ENCODE measurements at regions not wholly inside any gene's neighbourhood (a gene's known extent, or its start where the extent isn't known, plus 50 kb on each side); places are given as distances from the start of the nearest gene placed in this dataset.

- H3K36me3 ChIP-seq (ENCODE audit: low read depth, low read length): no peaks in the 10 kb centered on the region
- H3K9me2 ChIP-seq (replicated peaks; ENCODE audit: low read length): no peaks in the 10 kb centered on the region
- no peaks in the 10 kb centered on the region for H3K9me3 ChIP-seq (ENCODE audit: low read length)
- no peak overlapping the region for H3K4me2 ChIP-seq (ENCODE audit: low read length)
- intact Hi-C loops (cut with micrococcal nuclease): no loop called here
- H3K9ac ChIP-seq (ENCODE audit: low read length): no peak overlapping the region
- H3K27ac ChIP-seq (ENCODE audit: low read length): no peak overlapping the region
- no peak overlapping the region for H3K4me3 ChIP-seq (ENCODE audit: low read length)
- H3F3A ChIP-seq (ENCODE audit: low read length, unreplicated experiment): no peaks in the 10 kb centered on the region
- no peaks in the 10 kb centered on the region for H3K79me2 ChIP-seq (ENCODE audit: low read length)
- ATAC-seq (no peak), DNase-seq (no peak)
- no peak for TF ChIP-seq EZH2 (IDR thresholded peaks at IDR 0.05; ENCODE audit: low read length, unreplicated experiment)
- TF ChIP-seq EZH2phosphoT487 (IDR thresholded peaks at IDR 0.05; ENCODE audit: borderline replicate concordance, low read length): no peak
- TF ChIP-seq CTCF (conservative IDR thresholded peaks at IDR 0.05; ENCODE audit: low read depth, low read length): no peak
- POLR2A ChIA-PET (ENCODE audit: unreplicated experiment): no interaction called here
- CTCF ChIA-PET: no interaction called here
- peaks cover 8% of the 10 kb centered on the region; the same call in 1 of the 2 replicates for H3K4me1 ChIP-seq (ENCODE audit: insufficient read depth, low read length)
- no peaks in the 10 kb centered on the region for H3K27me3 ChIP-seq (ENCODE audit: low read length)
- no peaks in the 10 kb centered on the region for H4K20me1 ChIP-seq (ENCODE audit: low read length)
- no peak overlapping the region for H2AFZ ChIP-seq (ENCODE audit: low read length)
- BruUV-seq (replicated peaks): no TSS peak
Measured at GRCh38 chr3:161818106-161818505, 321.5 kb downstream of the OTOL1 start.

DNA sequence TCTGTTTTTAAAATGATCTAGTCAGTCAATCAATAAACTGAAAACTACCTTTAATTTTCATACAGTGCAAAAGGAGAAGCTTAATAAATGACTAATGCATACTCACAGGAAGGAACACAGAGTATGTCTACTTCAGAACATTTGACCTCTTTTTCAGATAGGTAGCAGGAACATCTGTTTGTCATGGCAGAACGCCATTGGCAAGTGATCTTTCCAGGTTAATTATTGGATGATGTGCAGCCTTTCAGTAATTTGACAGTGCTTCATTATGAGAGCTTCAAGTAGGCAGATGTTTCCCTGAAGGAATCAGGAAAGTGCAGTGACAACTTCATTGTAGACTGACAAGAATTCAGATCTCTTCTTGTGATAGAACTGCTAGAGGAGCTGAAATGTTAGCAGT, 325.0 kb downstream of the OTOL1 start:
- Histone ChIP-seq H3K27me3 (ENCODE audit: low read length) (no peaks in the 10 kb centered on the region), H4K20me1 (ENCODE audit: low read length) (no peaks in the 10 kb centered on the region), H3K4me1 (ENCODE audit: insufficient read depth, low read length) (peaks cover 8% of the 10 kb centered on the region; the same call in 1 of the 2 replicates), H3F3A (ENCODE audit: low read length, unreplicated experiment) (no peaks in the 10 kb centered on the region), H3K9me2 (replicated peaks; ENCODE audit: low read length) (no peaks in the 10 kb centered on the region), H2AFZ (ENCODE audit: low read length) (no peak overlapping the region), H3K27ac (ENCODE audit: low read length) (no peak overlapping the region), H3K9ac (ENCODE audit: low read length) (no peak overlapping the region), H3K9me3 (ENCODE audit: low read length) (no peaks in the 10 kb centered on the region), H3K4me3 (ENCODE audit: low read length) (no peak overlapping the region), H3K36me3 (ENCODE audit: low read depth, low read length) (no peaks in the 10 kb centered on the region), H3K79me2 (ENCODE audit: low read length) (no peaks in the 10 kb centered on the region), H3K4me2 (ENCODE audit: low read length) (no peak overlapping the region)
- CTCF ChIA-PET: no interaction called here
- no TSS peak for BruUV-seq (replicated peaks)
- POLR2A ChIA-PET (ENCODE audit: unreplicated experiment): interaction anchor here (0.5 kb wide), 1 partner anchor 144 kb away, joined by 3 read pairs; no protein-coding TSS in a partner anchor
- ATAC-seq (peak; percentile 83), DNase-seq (peak; percentile 37)
- no peak for TF ChIP-seq CTCF (conservative IDR thresholded peaks at IDR 0.05; ENCODE audit: low read depth, low read length)
- TF ChIP-seq EZH2phosphoT487 (IDR thresholded peaks at IDR 0.05; ENCODE audit: borderline replicate concordance, low read length): no peak
- TF ChIP-seq EZH2 (IDR thresholded peaks at IDR 0.05; ENCODE audit: low read length, unreplicated experiment): no peak
- intact Hi-C loops (cut with micrococcal nuclease): no loop called here

GRCh38 chr3:161822291-161822690, 325.7 kb downstream of the OTOL1 start:
- BruUV-seq (replicated peaks): no TSS peak
- Histone ChIP-seq H3K9ac (ENCODE audit: low read length) (no peak overlapping the region), H3K27me3 (ENCODE audit: low read length) (no peaks in the 10 kb centered on the region), H3K4me1 (ENCODE audit: insufficient read depth, low read length) (peaks cover 8% of the 10 kb centered on the region; the same call in 1 of the 2 replicates), H3K79me2 (ENCODE audit: low read length) (no peaks in the 10 kb centered on the region), H3K36me3 (ENCODE audit: low read depth, low read length) (no peaks in the 10 kb centered on the region), H4K20me1 (ENCODE audit: low read length) (no peaks in the 10 kb centered on the region), H2AFZ (ENCODE audit: low read length) (no peak overlapping the region), H3F3A (ENCODE audit: low read length, unreplicated experiment) (no peaks in the 10 kb centered on the region), H3K9me3 (ENCODE audit: low read length) (no peaks in the 10 kb centered on the region), H3K4me2 (ENCODE audit: low read length) (no peak overlapping the region), H3K9me2 (replicated peaks; ENCODE audit: low read length) (no peaks in the 10 kb centered on the region), H3K27ac (ENCODE audit: low read length) (no peak overlapping the region), H3K4me3 (ENCODE audit: low read length) (no peak overlapping the region)
- intact Hi-C loops (cut with micrococcal nuclease): no loop called here
- no peak for TF ChIP-seq CTCF (conservative IDR thresholded peaks at IDR 0.05; ENCODE audit: low read depth, low read length)
- no peak for TF ChIP-seq EZH2phosphoT487 (IDR thresholded peaks at IDR 0.05; ENCODE audit: borderline replicate concordance, low read length)
- ChIA-PET CTCF (no interaction called here), POLR2A (ENCODE audit: unreplicated experiment) (no interaction called here)
- ATAC-seq (no peak), DNase-seq (no peak)
